Activated CD4-positive, CD25-positive, alpha-beta regulatory T cell treated with anti-CD3 and anti-CD28 coated beads, Interleukin-2, amount 50 U/mL, for 16 hours (primary cell): ENCODE measurements at regions not wholly inside any gene's neighbourhood (a gene's known extent, or its start where the extent isn't known, plus 50 kb on each side); places are given as distances from the start of the nearest gene placed in this dataset.

Experiments used
- DNase-seq: peaks from one replicate; pipeline ENCODE4 v3.0.0-alpha.2; 2020; ENCODE audit warnings: low read depth, low spot score

DNA sequence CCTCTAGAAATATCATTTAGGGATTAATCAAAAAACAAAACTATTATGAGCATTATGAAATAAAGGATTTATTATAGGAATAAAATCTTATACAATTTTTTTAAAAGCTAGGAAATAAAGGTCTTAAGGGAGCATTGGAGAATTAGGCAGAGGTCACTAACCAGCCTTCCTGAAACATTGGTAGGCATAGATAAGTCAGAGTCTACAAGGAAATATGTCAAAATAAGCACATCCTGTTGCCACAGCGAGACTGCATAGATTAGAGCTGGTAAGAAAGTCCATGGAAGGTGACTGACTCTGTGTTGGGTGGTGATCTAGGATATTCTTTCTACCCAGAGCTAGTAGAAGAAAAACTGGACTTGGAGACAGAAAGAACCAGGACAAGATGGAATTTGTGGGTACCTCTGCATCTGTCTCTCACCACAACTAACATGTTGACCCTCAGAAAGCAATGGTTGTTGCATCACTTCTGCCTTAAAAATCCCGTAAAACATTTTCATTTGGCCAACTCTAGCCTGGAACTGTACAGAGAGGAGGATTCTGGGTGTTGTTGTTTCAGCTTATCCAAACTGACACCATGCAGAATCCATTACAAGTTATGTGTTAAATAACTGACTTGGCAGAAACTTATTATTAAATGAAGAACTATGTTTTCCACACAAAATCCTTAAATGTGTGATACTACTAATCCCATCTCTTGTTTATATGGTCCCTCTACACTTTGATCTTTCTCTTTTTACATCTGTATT lies 77.1 kb downstream of the FBXO5 start:
- no peak for DNase-seq

DNA sequence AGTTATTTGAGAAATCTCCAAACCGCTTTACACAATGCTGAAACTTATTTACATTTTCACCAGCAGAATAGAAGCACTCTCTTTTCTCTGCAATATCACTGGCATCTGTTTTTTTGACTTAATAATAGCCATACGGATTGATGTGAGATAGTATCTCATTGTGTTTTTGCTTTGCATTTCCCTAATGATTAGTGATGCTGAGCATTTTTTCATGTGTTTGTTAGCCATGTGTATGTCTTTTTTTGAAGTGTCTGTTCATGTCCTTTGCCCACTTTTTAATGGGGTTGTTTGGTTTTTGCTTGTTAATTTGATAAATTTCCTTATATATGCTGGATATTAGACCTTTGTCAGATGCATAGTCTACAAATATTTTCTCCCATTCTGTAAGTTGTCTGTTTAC lies 73.6 kb downstream of the FBXO5 start:
- DNase-seq = no peak

DNA sequence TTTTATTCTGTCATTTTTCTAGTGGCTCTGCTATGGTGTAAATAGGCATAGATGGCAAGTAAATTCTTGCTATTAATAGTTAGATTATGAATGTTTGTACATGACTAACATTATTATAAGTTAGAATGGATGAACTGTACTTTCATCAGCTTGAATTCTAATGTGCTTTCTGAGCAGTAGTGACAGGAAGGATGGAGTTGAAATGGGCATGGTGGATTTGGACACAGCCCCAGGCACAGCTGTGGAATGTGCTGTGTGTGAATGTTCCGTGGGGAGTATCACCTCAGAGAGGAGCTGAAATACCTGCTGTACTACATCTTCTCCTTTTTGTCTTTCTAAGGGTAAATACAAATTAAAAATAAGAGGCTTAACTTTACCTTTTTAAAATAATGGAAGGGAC lies 66.8 kb downstream of the FBXO5 start:
- DNase-seq = no peak

DNA sequence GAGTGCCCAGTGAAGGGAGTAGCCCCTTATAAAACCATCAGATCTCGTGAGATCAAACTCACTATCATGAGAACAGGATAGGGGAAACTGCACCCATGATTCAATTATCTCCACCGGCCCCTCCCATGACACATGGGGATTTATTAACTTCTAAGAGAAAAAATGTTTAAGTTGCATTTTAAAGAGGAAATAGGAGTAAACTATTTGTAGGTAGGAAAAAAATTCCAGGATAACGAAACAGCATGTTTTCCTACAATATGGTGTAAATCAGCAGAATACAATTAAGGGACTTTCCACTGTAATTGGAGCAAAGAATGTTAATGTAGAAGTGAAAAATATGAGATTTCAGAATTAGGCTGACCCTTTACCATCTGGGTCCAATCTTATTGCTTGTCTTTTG lies 63.9 kb downstream of the FBXO5 start:
- no peak for DNase-seq

DNA sequence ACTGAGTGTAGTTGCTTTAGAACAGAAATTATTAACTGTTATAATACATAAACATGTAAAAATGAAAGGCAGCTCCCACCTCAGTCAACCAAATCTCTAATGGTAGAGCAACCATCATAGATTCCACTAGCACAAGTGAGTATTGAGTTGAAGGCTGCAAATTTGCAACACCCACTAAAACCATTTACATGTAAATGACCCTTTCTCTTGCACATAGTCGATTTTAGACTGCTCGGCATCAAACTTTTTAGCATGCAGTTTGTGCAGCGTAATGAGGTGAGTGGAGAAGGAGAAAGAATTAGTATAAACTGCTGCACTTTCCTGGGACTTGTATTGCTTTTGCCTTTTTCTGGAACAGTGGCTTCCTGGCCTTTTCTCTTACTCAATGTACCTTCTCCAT lies 62.8 kb downstream of the FBXO5 start:
- no peak for DNase-seq
